Astrocyte of the hippocampus (primary cell): ENCODE measurements at regions not wholly inside any gene's neighbourhood (a gene's known extent, or its start where the extent isn't known, plus 50 kb on each side); places are given as distances from the start of the nearest gene placed in this dataset.
"Not testable (repeated sequence)": the region's sequence is repeated elsewhere in the genome, so short reads cannot be mapped to it uniquely, and the experiment has no call there.

Experiments
- DNase-seq: peaks from one replicate; pipeline ENCODE4 v3.0.0; 2011; ENCODE audit warnings: low read depth, low spot score

- not testable (repeated sequence) for DNase-seq
Measured at GRCh38 chr4:9505341-9505740, 61.1 kb downstream of the DEFB131A start.

GRCh38 chr4:9506672-9507071 lies 62.5 kb downstream of the DEFB131A start:
- not testable (repeated sequence) for DNase-seq

GRCh38 chr4:9512941-9513340 lies 68.7 kb downstream of the DEFB131A start:
- DNase-seq, result not testable (repeated sequence)

- not testable (repeated sequence) for DNase-seq
Measured at GRCh38 chr4:9519631-9520030, 75.4 kb downstream of the DEFB131A start.

- not testable (repeated sequence) for DNase-seq
Measured at GRCh38 chr4:9522903-9523302, 78.7 kb downstream of the DEFB131A start.

- not testable (repeated sequence) for DNase-seq
Measured at GRCh38 chr4:9524406-9524805, 80.2 kb downstream of the DEFB131A start.

GRCh38 chr4:9532134-9532862 lies 88.1 kb downstream of the DEFB131A start:
- DNase-seq, result peak; percentile 84

- not testable (repeated sequence) for DNase-seq
Measured at GRCh38 chr4:9532863-9533192, 88.6 kb downstream of the DEFB131A start.

- not testable (repeated sequence) for DNase-seq
Measured at GRCh38 chr4:9537101-9537500, 92.9 kb downstream of the DEFB131A start.

GRCh38 chr4:9539939-9540520 lies 95.8 kb downstream of the DEFB131A start:
- not testable (repeated sequence) for DNase-seq

- not testable (repeated sequence) for DNase-seq
Measured at GRCh38 chr4:9541388-9541915, 97.2 kb downstream of the DEFB131A start.

- peak; percentile 2 for DNase-seq
Measured at GRCh38 chr4:9544851-9545250, 100.6 kb downstream of the DEFB131A start.

GRCh38 chr4:9547470-9547869 lies 103.3 kb downstream of the DEFB131A start:
- not testable (repeated sequence) for DNase-seq

- not testable (repeated sequence) for DNase-seq
Measured at GRCh38 chr4:9556076-9556475, 111.9 kb downstream of the DEFB131A start.

- DNase-seq, result not testable (repeated sequence)
Measured at GRCh38 chr4:9577869-9578268, 133.7 kb downstream of the DEFB131A start.

GRCh38 chr4:9582880-9583279 lies 138.7 kb downstream of the DEFB131A start:
- DNase-seq, result not testable (repeated sequence)

GRCh38 chr4:9592010-9592409 lies 147.8 kb downstream of the DEFB131A start:
- DNase-seq, result no peak

GRCh38 chr4:9594948-9595347 lies 150.7 kb downstream of the DEFB131A start:
- no peak for DNase-seq

- DNase-seq, result not testable (repeated sequence)
Measured at GRCh38 chr4:9595531-9595930, 151.3 kb downstream of the DEFB131A start.

- no peak for DNase-seq
Measured at GRCh38 chr4:9599266-9599665, 155.1 kb downstream of the DEFB131A start.

GRCh38 chr4:9600246-9600645 lies 156.0 kb downstream of the DEFB131A start:
- DNase-seq, result no peak

GRCh38 chr4:9602389-9602914 lies 158.2 kb downstream of the DEFB131A start:
- no peak for DNase-seq
